B cell (primary cell): ENCODE measurements at regions not wholly inside any gene's neighbourhood (a gene's known extent, or its start where the extent isn't known, plus 50 kb on each side); places are given as distances from the start of the nearest gene placed in this dataset.

Experiments used
- CTCF ChIP-seq: fragments of 200-600 bp; IDR thresholded peaks from one replicate; pipeline ENCODE4 v1.8.0; 2022; ENCODE audit warnings: antibody characterized with exemption, mild to moderate bottlenecking
- EZH2 ChIP-seq: IDR thresholded peaks from 2 replicates; pipeline ENCODE4 v1.6.1; 2012; ENCODE audit warnings: borderline replicate concordance, low read depth, mild to moderate bottlenecking, moderate library complexity, low read length; ENCODE audit not compliant: insufficient read depth, poor library complexity, severe bottlenecking

- no peak for TF ChIP-seq EZH2
- no peak for TF ChIP-seq CTCF
Observed at GRCh38 chr4:27184508-27185155, 324.0 kb downstream of the STIM2 start.
